A549 (cell line): ENCODE measurements at regions not wholly inside any gene's neighbourhood (a gene's known extent, or its start where the extent isn't known, plus 50 kb on each side); places are given as distances from the start of the nearest gene placed in this dataset.

Experiments
- CHD4 ChIP-seq: fragments of 200-600 bp; sonication (generic); IDR thresholded peaks from 2 replicates; pipeline ENCODE4 v1.6.1; 2016; ENCODE audit warnings: antibody characterized with exemption, mild to moderate bottlenecking, borderline replicate concordance
- CTCF ChIP-seq: fragments of >200 bp; sonication (Bioruptor Twin); formaldehyde crosslinking; IDR thresholded peaks from 3 replicates; pipeline ENCODE4 v1.5.1; 2016
- EHMT2 ChIP-seq: fragments of 200-600 bp; sonication (generic); IDR thresholded peaks from 2 replicates; pipeline ENCODE4 v1.6.1; 2016; ENCODE audit warnings: antibody characterized with exemption, low read depth, mild to moderate bottlenecking, moderate library complexity
- MAX ChIP-seq: IDR thresholded peaks from 2 replicates; pipeline ENCODE4 v1.6.1; 2012
- NPAS2 ChIP-seq: fragments of 250-450 bp; sonication (Bioruptor Pico); IDR thresholded peaks from 2 replicates; pipeline ENCODE4 v1.8.0; 2022; ENCODE audit warnings: mild to moderate bottlenecking, moderate library complexity, borderline replicate concordance
- PBX3 ChIP-seq: IDR thresholded peaks from 2 replicates; pipeline ENCODE4 v1.6.1; 2012
- POLR2A ChIP-seq: IDR thresholded peaks from 2 replicates; pipeline ENCODE4 v1.6.1; 2012; ENCODE audit warnings: mild to moderate bottlenecking, low read length
- POLR2AphosphoS2 ChIP-seq: conservative IDR thresholded peaks from 2 replicates; pipeline ENCODE4 v1.6.1; 2012; ENCODE audit warnings: low read length, improper control_type of control experiment, inconsistent platforms
- SMC3 ChIP-seq: fragments of >200 bp; sonication (Bioruptor Twin); formaldehyde crosslinking; IDR thresholded peaks from 3 replicates; pipeline ENCODE4 v1.6.1; 2018; ENCODE audit warnings: inconsistent platforms
- ZC3H11A ChIP-seq: fragments of 450-650 bp; IDR thresholded peaks from 2 replicates; pipeline ENCODE4 v1.6.1; 2014; ENCODE audit warnings: antibody characterized with exemption, mild to moderate bottlenecking
- ZNF302 ChIP-seq: fragments of 250-450 bp; sonication (Bioruptor Pico); IDR thresholded peaks from 2 replicates; pipeline ENCODE4 v1.9.0; 2021; ENCODE audit warnings: inconsistent platforms, mild to moderate bottlenecking, moderate library complexity

- TF ChIP-seq CTCF (no peak), SMC3 (no peak), CHD4 (no peak), POLR2A (no peak), POLR2AphosphoS2 (no peak), MAX (no peak), ZNF302 (CRISPR knock-in tag) (no peak), ZC3H11A (no peak), NPAS2 (CRISPR knock-in tag) (no peak), EHMT2 (no peak), PBX3 (no peak)
Observed at GRCh38 chr4:152148057-152148456, 387.2 kb upstream of the GATB start.
